ENCODE measurements at regions not wholly inside any gene's neighbourhood (a gene's known extent, or its start where the extent isn't known, plus 50 kb on each side); places are given as distances from the start of the nearest gene placed in this dataset.
"Not testable (repeated sequence)": the region's sequence is repeated elsewhere in the genome, so short reads cannot be mapped to it uniquely, and the experiment has no call there.

GRCh38 chr16:86734543-86735460 lies 156.5 kb downstream of the FOXL1 start:
- H3K4me3 ChIP-seq (ENCODE audit: low read depth, low read length): no peak overlapping the region
- no peak for DNase-seq (ENCODE audit: low read depth)
- FAIRE-seq: no peak
- H3K36me3 ChIP-seq (ENCODE audit: control insufficient read depth, insufficient read depth, low read length): no peaks in the 10 kb centered on the region
- peaks cover 4% of the 10 kb centered on the region for H3K27me3 ChIP-seq (ENCODE audit: control insufficient read depth, insufficient read depth, low read length)
- no peak for TF ChIP-seq CTCF (IDR thresholded peaks at IDR 0.05; ENCODE audit: insufficient read depth, low read length, severe bottlenecking)

GRCh38 chr16:86735727-86736126 lies 157.4 kb downstream of the FOXL1 start:
- Histone ChIP-seq H3K4me3 (ENCODE audit: low read depth, low read length) (no peak overlapping the region), H3K36me3 (ENCODE audit: control insufficient read depth, insufficient read depth, low read length) (no peaks in the 10 kb centered on the region), H3K27me3 (ENCODE audit: control insufficient read depth, insufficient read depth, low read length) (peaks cover 4% of the 10 kb centered on the region)
- no peak for DNase-seq (ENCODE audit: low read depth)
- TF ChIP-seq CTCF (IDR thresholded peaks at IDR 0.05; ENCODE audit: insufficient read depth, low read length, severe bottlenecking): no peak
- FAIRE-seq: no peak

- H3K36me3 ChIP-seq (ENCODE audit: control insufficient read depth, insufficient read depth, low read length): no peaks in the 10 kb centered on the region
- DNase-seq (ENCODE audit: low read depth): no peak
- peak; percentile 58 for FAIRE-seq
- no peak for TF ChIP-seq CTCF (IDR thresholded peaks at IDR 0.05; ENCODE audit: insufficient read depth, low read length, severe bottlenecking)
- H3K27me3 ChIP-seq (ENCODE audit: control insufficient read depth, insufficient read depth, low read length): peaks cover 4% of the 10 kb centered on the region
- H3K4me3 ChIP-seq (ENCODE audit: low read depth, low read length): no peak overlapping the region
Observed at GRCh38 chr16:86736502-86736901, 158.2 kb downstream of the FOXL1 start.

- Histone ChIP-seq H3K4me3 (ENCODE audit: low read depth, low read length) (no peak overlapping the region), H3K36me3 (ENCODE audit: control insufficient read depth, insufficient read depth, low read length) (no peaks in the 10 kb centered on the region), H3K27me3 (ENCODE audit: control insufficient read depth, insufficient read depth, low read length) (peaks cover 4% of the 10 kb centered on the region)
- FAIRE-seq: peak; percentile 23
- no peak for TF ChIP-seq CTCF (IDR thresholded peaks at IDR 0.05; ENCODE audit: insufficient read depth, low read length, severe bottlenecking)
- DNase-seq (ENCODE audit: low read depth): no peak
Observed at GRCh38 chr16:86737083-86737482, 158.7 kb downstream of the FOXL1 start.

GRCh38 chr16:86738322-86738721 lies 160.0 kb downstream of the FOXL1 start:
- DNase-seq (ENCODE audit: low read depth); H3K4me3 ChIP-seq (ENCODE audit: low read depth, low read length); H3K36me3 ChIP-seq (ENCODE audit: control insufficient read depth, insufficient read depth, low read length); H3K27me3 ChIP-seq (ENCODE audit: control insufficient read depth, insufficient read depth, low read length): not testable (repeated sequence)
- peak; percentile 23 for FAIRE-seq

- TF ChIP-seq CTCF (IDR thresholded peaks at IDR 0.05; ENCODE audit: insufficient read depth, low read length, severe bottlenecking): no peak
- DNase-seq (ENCODE audit: low read depth) (no peak), FAIRE-seq (no peak)
- H3K27me3 ChIP-seq (ENCODE audit: control insufficient read depth, insufficient read depth, low read length): no peaks in the 10 kb centered on the region
- no peaks in the 10 kb centered on the region for H3K36me3 ChIP-seq (ENCODE audit: control insufficient read depth, insufficient read depth, low read length)
- no peak overlapping the region for H3K4me3 ChIP-seq (ENCODE audit: low read depth, low read length)
Observed at GRCh38 chr16:86739178-86739577, 160.8 kb downstream of the FOXL1 start.

Data from bronchial epithelial cell (primary cell).